ENCODE measurements at regions not wholly inside any gene's neighbourhood (a gene's known extent, or its start where the extent isn't known, plus 50 kb on each side); places are given as distances from the start of the nearest gene placed in this dataset.

DNA sequence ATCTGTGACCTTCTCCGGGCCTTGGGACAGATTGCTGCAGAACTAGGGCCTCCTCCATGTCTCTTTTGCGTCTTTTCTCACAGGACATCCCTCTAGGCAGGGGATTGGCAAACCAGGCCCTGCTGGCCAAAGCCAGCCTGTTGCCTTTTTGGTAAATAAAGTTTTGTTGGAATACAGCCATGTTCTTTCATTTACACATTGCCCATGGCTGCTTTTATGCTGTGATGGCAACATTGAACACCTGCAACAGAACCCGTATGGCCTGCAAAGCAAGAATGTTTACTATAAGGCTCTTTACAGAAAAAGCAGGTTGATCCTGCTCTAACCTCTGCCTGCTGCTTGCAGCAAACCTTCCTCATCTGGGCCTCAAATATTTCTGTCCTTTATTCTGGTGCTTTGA lies 56.8 kb upstream of the B3GAT1 start:
- Histone ChIP-seq H3K36me3 (ENCODE audit: control insufficient read depth, insufficient read depth, low read length) (no peaks in the 10 kb centered on the region), H3K27me3 (ENCODE audit: control insufficient read depth, insufficient read depth, low read length) (no peaks in the 10 kb centered on the region), H3K4me3 (ENCODE audit: low read depth, low read length) (no peak overlapping the region)
- TF ChIP-seq, protein P1, sequence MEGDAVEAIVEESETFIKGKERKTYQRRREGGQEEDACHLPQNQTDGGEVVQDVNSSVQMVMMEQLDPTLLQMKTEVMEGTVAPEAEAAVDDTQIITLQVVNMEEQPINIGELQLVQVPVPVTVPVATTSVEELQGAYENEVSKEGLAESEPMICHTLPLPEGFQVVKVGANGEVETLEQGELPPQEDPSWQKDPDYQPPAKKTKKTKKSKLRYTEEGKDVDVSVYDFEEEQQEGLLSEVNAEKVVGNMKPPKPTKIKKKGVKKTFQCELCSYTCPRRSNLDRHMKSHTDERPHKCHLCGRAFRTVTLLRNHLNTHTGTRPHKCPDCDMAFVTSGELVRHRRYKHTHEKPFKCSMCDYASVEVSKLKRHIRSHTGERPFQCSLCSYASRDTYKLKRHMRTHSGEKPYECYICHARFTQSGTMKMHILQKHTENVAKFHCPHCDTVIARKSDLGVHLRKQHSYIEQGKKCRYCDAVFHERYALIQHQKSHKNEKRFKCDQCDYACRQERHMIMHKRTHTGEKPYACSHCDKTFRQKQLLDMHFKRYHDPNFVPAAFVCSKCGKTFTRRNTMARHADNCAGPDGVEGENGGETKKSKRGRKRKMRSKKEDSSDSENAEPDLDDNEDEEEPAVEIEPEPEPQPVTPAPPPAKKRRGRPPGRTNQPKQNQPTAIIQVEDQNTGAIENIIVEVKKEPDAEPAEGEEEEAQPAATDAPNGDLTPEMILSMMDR (IDR thresholded peaks at IDR 0.05; ENCODE audit: insufficient read depth, low read depth, low read length) = no peak
- DNase-seq (ENCODE audit: low read depth) = no peak
- ChIA-PET POLR2A (no interaction called here), CTCF (interaction anchor here (0.6 kb wide), 1 partner anchor 17 kb away, joined by 3 read pairs; no protein-coding TSS in a partner anchor)

DNA sequence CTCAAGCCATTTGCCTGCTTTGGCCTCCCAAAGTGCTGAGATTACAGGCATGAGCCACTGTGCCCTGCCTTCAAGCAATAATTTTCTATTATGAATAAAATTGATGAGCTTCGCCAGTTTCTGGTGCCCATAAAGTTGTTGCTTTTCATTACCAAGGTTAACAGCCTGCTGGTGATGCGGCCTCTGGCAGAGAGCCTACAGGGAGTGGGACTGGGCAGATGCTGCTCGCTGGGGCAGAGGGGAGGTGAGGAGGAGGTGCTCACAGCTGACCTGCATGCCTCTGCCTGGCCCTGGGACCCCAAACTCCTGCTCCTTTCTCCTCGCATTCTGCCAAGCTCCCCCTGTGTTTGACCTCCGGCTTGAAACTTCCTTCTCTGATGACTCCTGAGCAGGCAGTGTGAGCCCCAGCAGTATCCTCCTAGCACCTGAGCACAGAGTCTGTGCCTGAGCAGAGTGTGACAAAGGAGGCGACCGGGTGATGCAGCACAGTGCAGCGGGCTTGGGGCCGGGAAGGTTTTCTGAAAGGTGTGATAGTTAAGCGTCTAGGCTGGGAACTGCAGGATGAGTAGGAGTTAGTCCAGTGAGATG lies 56.1 kb upstream of the B3GAT1 start:
- no peaks in the 10 kb centered on the region for H3K36me3 ChIP-seq (ENCODE audit: control insufficient read depth, insufficient read depth, low read length)
- ChIA-PET POLR2A (no interaction called here), CTCF (interaction anchor here (0.6 kb wide), 1 partner anchor 17 kb away, joined by 3 read pairs; no protein-coding TSS in a partner anchor)
- H3K27me3 ChIP-seq (ENCODE audit: control insufficient read depth, insufficient read depth, low read length) = no peaks in the 10 kb centered on the region
- TF ChIP-seq, protein P1 (IDR thresholded peaks at IDR 0.05; ENCODE audit: insufficient read depth, low read depth, low read length) = no peak
- H3K4me3 ChIP-seq (ENCODE audit: low read depth, low read length) = no peak overlapping the region
- DNase-seq (ENCODE audit: low read depth) = no peak

DNA sequence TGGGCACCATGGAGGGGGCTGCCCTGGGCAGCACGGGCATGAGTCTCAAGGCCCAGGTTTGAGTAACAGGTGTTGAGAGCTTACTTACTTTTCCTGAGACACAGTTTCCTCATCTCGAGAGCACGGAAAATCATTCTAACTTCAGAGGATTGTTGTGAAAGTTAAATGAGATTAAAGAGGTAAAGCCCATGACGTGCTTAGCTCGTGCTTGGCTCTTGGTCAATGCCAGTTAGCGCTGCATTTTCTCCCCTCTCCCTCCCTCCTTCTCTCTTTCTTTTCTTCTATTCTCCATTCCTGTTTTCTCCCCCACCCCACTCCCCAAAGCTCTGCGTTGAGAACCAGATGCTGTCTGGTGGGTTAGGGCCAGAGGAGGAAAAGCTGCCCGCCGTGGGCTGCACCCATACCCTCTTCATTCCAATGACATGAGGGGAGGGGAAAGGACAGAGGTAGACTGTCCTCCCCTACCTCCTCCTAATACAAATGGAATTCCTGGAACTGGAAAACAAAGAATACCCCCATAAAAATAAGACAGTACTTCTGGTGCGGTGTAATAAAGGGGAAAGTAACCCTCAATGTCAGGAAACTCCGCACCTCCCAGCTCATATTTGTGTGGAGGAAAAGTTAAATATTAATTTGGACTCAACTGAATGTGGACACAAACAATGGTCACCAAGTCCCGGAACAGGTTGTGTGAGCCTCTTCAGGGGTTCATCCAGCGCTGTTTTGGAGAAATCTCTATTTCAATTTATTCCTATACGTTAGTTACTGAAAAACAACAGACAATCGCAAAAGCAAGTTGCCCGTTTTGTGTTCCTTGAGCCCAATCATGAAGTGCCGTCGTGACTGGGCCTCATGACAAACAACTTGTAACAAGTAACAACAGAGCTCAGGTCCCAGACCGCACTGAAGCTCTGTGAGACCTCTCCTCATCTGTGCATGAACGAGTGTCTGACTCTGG lies 54.8 kb upstream of the B3GAT1 start:
- no peak for DNase-seq (ENCODE audit: low read depth)
- Histone ChIP-seq H3K36me3 (ENCODE audit: control insufficient read depth, insufficient read depth, low read length) (no peaks in the 10 kb centered on the region), H3K27me3 (ENCODE audit: control insufficient read depth, insufficient read depth, low read length) (no peaks in the 10 kb centered on the region), H3K4me3 (ENCODE audit: low read depth, low read length) (no peak overlapping the region)
- TF ChIP-seq, protein P1 (IDR thresholded peaks at IDR 0.05; ENCODE audit: insufficient read depth, low read depth, low read length) = no peak
- CTCF ChIA-PET = no interaction called here
- POLR2A ChIA-PET = no interaction called here

DNA sequence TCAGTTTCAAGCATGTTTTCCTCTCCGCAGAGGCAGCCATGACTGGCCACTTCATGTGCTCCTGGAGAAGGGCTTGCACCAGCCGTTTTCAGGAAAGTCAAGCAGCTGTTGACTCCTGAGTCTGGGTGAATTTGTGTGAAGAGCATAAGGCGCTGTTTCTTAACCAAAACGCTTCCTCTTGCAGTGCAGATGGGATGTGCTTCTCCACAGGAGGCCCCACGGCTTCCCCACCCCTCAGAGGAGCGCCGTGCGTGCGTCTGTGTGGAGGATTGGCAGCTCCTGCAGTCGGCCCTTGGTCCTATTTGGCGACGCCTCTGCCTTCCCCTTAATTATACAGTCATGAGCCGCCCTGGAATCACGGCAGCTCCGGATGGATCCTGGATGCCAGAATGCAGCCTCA lies 54.1 kb upstream of the B3GAT1 start:
- no peak overlapping the region for H3K4me3 ChIP-seq (ENCODE audit: low read depth, low read length)
- ChIA-PET CTCF (no interaction called here), POLR2A (no interaction called here)
- no peaks in the 10 kb centered on the region for H3K27me3 ChIP-seq (ENCODE audit: control insufficient read depth, insufficient read depth, low read length)
- no peaks in the 10 kb centered on the region for H3K36me3 ChIP-seq (ENCODE audit: control insufficient read depth, insufficient read depth, low read length)
- no peak for DNase-seq (ENCODE audit: low read depth)
- TF ChIP-seq, protein P1 (IDR thresholded peaks at IDR 0.05; ENCODE audit: insufficient read depth, low read depth, low read length) = no peak

DNA sequence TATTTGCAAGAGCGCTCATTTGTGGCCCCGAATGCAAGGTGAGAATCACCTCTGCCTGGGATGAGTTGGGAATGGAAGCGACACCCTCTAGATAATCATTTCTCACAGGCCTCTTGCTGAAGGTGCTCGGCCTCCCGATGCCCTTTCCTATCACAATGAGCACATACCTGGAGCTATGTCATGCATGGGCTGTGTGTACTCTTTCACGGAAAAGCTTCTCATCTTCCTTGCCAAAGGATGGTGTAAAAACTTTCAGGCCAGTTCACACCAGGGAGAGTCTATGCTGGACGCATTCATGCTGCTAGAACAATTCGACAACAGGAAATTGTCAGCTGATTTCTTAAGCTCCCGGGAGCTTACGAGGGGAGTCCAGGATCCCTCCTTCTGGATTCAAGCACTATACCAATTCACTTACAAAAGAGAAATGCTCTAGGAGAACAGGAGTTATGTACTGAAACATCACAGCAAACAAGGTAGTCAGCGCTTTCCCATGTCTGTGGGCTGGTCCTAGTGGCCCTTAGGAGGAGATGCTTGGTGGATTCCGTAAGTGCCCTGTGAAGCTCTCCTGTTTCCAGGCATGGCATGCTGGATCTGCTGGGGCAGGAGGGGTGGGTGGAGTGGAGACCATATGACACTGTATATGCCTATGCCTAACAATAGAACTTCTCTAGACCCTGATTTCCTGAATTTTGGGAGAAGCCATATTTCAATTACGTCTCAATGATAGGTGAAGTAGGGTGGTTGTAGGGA lies 53.1 kb upstream of the B3GAT1 start:
- DNase-seq (ENCODE audit: low read depth) = no peak
- no peaks in the 10 kb centered on the region for H3K36me3 ChIP-seq (ENCODE audit: control insufficient read depth, insufficient read depth, low read length)
- TF ChIP-seq, protein P1 (IDR thresholded peaks at IDR 0.05; ENCODE audit: insufficient read depth, low read depth, low read length) = no peak
- POLR2A ChIA-PET = no interaction called here
- no peak overlapping the region for H3K4me3 ChIP-seq (ENCODE audit: low read depth, low read length)
- no peaks in the 10 kb centered on the region for H3K27me3 ChIP-seq (ENCODE audit: control insufficient read depth, insufficient read depth, low read length)
- CTCF ChIA-PET = no interaction called here

Data from BJ (cell line).